H1 (cell line): ENCODE measurements at regions not wholly inside any gene's neighbourhood (a gene's known extent, or its start where the extent isn't known, plus 50 kb on each side); places are given as distances from the start of the nearest gene placed in this dataset.

Experiments
- EP300 ChIP-seq, 2 experiments: IDR thresholded peaks; 1 replicate in 1 of 2; 2 replicates in 1 of 2; pipeline ENCODE4 v1.6.1; 2011 to 2012; ENCODE audit warnings: low read depth in 2 of 2, low read length in 2 of 2, mild to moderate bottlenecking in 2 of 2, borderline replicate concordance in 1 of 2, inconsistent platforms in 1 of 2, moderate library complexity in 1 of 2
- POU5F1 ChIP-seq: IDR thresholded peaks from 2 replicates; pipeline ENCODE4 v1.6.1; 2011; ENCODE audit warnings: low read depth, mild to moderate bottlenecking, low read length, moderate library complexity
- RBBP5 ChIP-seq: IDR thresholded peaks from 2 replicates; pipeline ENCODE4 v1.7.1; 2012; ENCODE audit warnings: low read depth, mild to moderate bottlenecking, inconsistent platforms, low read length, moderate library complexity, borderline replicate concordance

- TF ChIP-seq RBBP5 (no peak), EP300 (IDR thresholded peaks at IDR 0.05; ENCODE audit: borderline replicate concordance in 1 of 2, low read depth in 2 of 2, low read length in 2 of 2) (no peak), POU5F1 (no peak)
- TF ChIP-seq, all 59 proteins: peak for 0
Observed at GRCh38 chr15:26382444-26383072, 390.3 kb downstream of the GABRB3 start (continued).
